Skeletal muscle tissue (tissue), 3 donors: ENCODE measurements at regions not wholly inside any gene's neighbourhood (a gene's known extent, or its start where the extent isn't known, plus 50 kb on each side); places are given as distances from the start of the nearest gene placed in this dataset.

Experiments used
- H3K27ac ChIP-seq: one replicate; pipeline ENCODE4 v1.7.0; 2013; ENCODE audit warnings: mild to moderate bottlenecking, low read depth, low read length, inconsistent platforms
- H3K27me3 ChIP-seq, 3 donors: one replicate each; pipeline ENCODE4 v1.7.0; 2013; ENCODE audit warnings: low read length in 3 of 3; ENCODE audit not compliant: control insufficient read depth in 3 of 3, insufficient read depth in 3 of 3
- H3K36me3 ChIP-seq, 3 donors: one replicate each; pipeline ENCODE4 v1.7.0; 2013; ENCODE audit warnings: low read length in 3 of 3; ENCODE audit not compliant: control insufficient read depth in 3 of 3, insufficient read depth in 3 of 3
- H3K4me1 ChIP-seq, 3 donors: one replicate each; pipeline ENCODE4 v1.7.0; 2013; ENCODE audit warnings: low read length in 3 of 3, mild to moderate bottlenecking in 3 of 3; ENCODE audit not compliant: control insufficient read depth in 3 of 3, insufficient read depth in 3 of 3
- H3K4me3 ChIP-seq, 3 donors: one replicate each; pipeline ENCODE4 v1.7.0; 2013; ENCODE audit warnings: low read length in 3 of 3
- H3K9ac ChIP-seq, 3 donors: one replicate each; pipeline ENCODE4 v1.7.0; 2013; ENCODE audit warnings: low read length in 3 of 3, mild to moderate bottlenecking in 3 of 3, moderate library complexity in 2 of 3, low read depth in 1 of 3
- H3K9me3 ChIP-seq, 3 donors: one replicate each; pipeline ENCODE4 v1.7.0; 2013; ENCODE audit warnings: low read length in 3 of 3; ENCODE audit not compliant: control insufficient read depth in 3 of 3
- donor health status: Osteomylitis.

- H3K4me3 ChIP-seq, result no peak overlapping the region
- H3K27ac ChIP-seq, result no peak overlapping the region
- H3K4me1 ChIP-seq, result no peaks in the 10 kb centered on the region
- H3K27me3 ChIP-seq, result peaks cover 0 to 8% (median 7%) of the 10 kb centered on the region in 3 donors
- no peaks in the 10 kb centered on the region for H3K36me3 ChIP-seq
- H3K9me3 ChIP-seq, result no peaks in the 10 kb centered on the region
- H3K9ac ChIP-seq, result no peak overlapping the region
These were observed 114.2 kb upstream of the UQCRFS1 start for GRCh38 chr19:29326849-29327840.

- Histone ChIP-seq H3K9ac (no peak overlapping the region), H3K27ac (no peak overlapping the region)
These were observed 115.6 kb upstream of the UQCRFS1 start for GRCh38 chr19:29328586-29328985.

GRCh38 chr19:29329460-29330134 lies 116.6 kb upstream of the UQCRFS1 start:
- no peak overlapping the region for H3K9ac ChIP-seq
- no peak overlapping the region for H3K27ac ChIP-seq
- no peak overlapping the region for H3K4me3 ChIP-seq

More at GRCh38 chr19:29328586-29328985, 115.6 kb upstream of the UQCRFS1 start:
- Histone ChIP-seq H3K4me3 (no peak overlapping the region), H3K4me1 (no peaks in the 10 kb centered on the region), H3K27me3 (peaks cover 0 to 7% (median 4%) of the 10 kb centered on the region in 3 donors), H3K36me3 (no peaks in the 10 kb centered on the region), H3K9me3 (no peaks in the 10 kb centered on the region)

GRCh38 chr19:29336425-29336824 lies 123.5 kb upstream of the UQCRFS1 start:
- H3K9me3 ChIP-seq, result peaks cover 0 to 3% (median under 1%) of the 10 kb centered on the region in 3 donors
- peaks cover 0 to 7% (median 3%) of the 10 kb centered on the region in 3 donors for H3K27me3 ChIP-seq
- H3K4me3 ChIP-seq, result no peak overlapping the region
- no peaks in the 10 kb centered on the region for H3K36me3 ChIP-seq
- no peak overlapping the region for H3K27ac ChIP-seq
- H3K4me1 ChIP-seq, result no peaks in the 10 kb centered on the region
- no peak overlapping the region for H3K9ac ChIP-seq

More at GRCh38 chr19:29329460-29330134, 116.6 kb upstream of the UQCRFS1 start:
- H3K36me3 ChIP-seq, result no peaks in the 10 kb centered on the region
- no peaks in the 10 kb centered on the region for H3K9me3 ChIP-seq
- no peaks in the 10 kb centered on the region for H3K4me1 ChIP-seq
- peaks cover 0 to 3% (median 0%) of the 10 kb centered on the region in 3 donors for H3K27me3 ChIP-seq

GRCh38 chr19:29337029-29337428 lies 124.1 kb upstream of the UQCRFS1 start:
- Histone ChIP-seq H3K27me3 (peaks cover 0 to 7% (median 3%) of the 10 kb centered on the region in 3 donors), H3K9me3 (peaks cover 2 to 4% (median 3%) of the 10 kb centered on the region in 3 donors), H3K9ac (no peak overlapping the region), H3K4me3 (no peak overlapping the region), H3K27ac (no peak overlapping the region), H3K4me1 (no peaks in the 10 kb centered on the region), H3K36me3 (no peaks in the 10 kb centered on the region)

GRCh38 chr19:29338480-29338879 lies 125.5 kb upstream of the UQCRFS1 start:
- Histone ChIP-seq H3K36me3 (no peaks in the 10 kb centered on the region), H3K4me1 (no peaks in the 10 kb centered on the region), H3K27ac (no peak overlapping the region), H3K9ac (no peak overlapping the region), H3K4me3 (no peak overlapping the region), H3K27me3 (peaks cover 0 to 5% (median 3%) of the 10 kb centered on the region in 3 donors), H3K9me3 (peaks cover 2 to 4% (median 3%) of the 10 kb centered on the region in 3 donors)

GRCh38 chr19:29342721-29343120 lies 129.8 kb upstream of the UQCRFS1 start:
- Histone ChIP-seq H3K4me1 (no peaks in the 10 kb centered on the region), H3K27ac (no peak overlapping the region), H3K9ac (no peak overlapping the region), H3K36me3 (no peaks in the 10 kb centered on the region), H3K4me3 (no peak overlapping the region), H3K9me3 (peaks cover 7 to 9% (median 8%) of the 10 kb centered on the region in 3 donors), H3K27me3 (peaks cover 0 to 4% (median 0%) of the 10 kb centered on the region in 3 donors)

- Histone ChIP-seq H3K27ac (no peak overlapping the region), H3K9ac (no peak overlapping the region), H3K9me3 (peaks cover 0 to 2% (median 0%) of the 10 kb centered on the region in 3 donors), H3K4me3 (no peak overlapping the region), H3K36me3 (no peaks in the 10 kb centered on the region), H3K4me1 (no peaks in the 10 kb centered on the region), H3K27me3 (peaks cover 4 to 12% (median 9%) of the 10 kb centered on the region in 3 donors)
These were observed 151.3 kb upstream of the UQCRFS1 start for GRCh38 chr19:29364224-29364726.

- Histone ChIP-seq H3K27ac (no peak overlapping the region), H3K9ac (no peak overlapping the region), H3K9me3 (peaks cover 0 to 2% (median 0%) of the 10 kb centered on the region in 3 donors), H3K27me3 (peaks cover 4 to 12% (median 9%) of the 10 kb centered on the region in 3 donors), H3K36me3 (no peaks in the 10 kb centered on the region), H3K4me3 (no peak overlapping the region), H3K4me1 (no peaks in the 10 kb centered on the region)
These were observed 152.0 kb upstream of the UQCRFS1 start for GRCh38 chr19:29364999-29365398.
